Endothelial cell of umbilical vein (primary cell): ENCODE measurements at regions not wholly inside any gene's neighbourhood (a gene's known extent, or its start where the extent isn't known, plus 50 kb on each side); places are given as distances from the start of the nearest gene placed in this dataset.

Experiments used
- BruUV-seq: library from RNA; stranded (reverse); fragments of 400-500 nt; replicated peaks from 2 replicates; lab custom pipeline; 2021; lab: Mats Ljungman, UMichigan
- CTCF ChIA-PET: fragments of 300-600, 350-600 bp; sonication (Branson Sonifier 250); formaldehyde crosslinking; loops from one replicate; lab custom pipeline; 2021; ENCODE audit warnings: antibody characterized with exemption, inconsistent platforms; lab: Charles Lee
- POLR2A ChIA-PET: fragments of 300-600, 350-600 bp; sonication (Branson Sonifier 250); formaldehyde crosslinking; loops from one replicate; lab custom pipeline; 2021; ENCODE audit warnings: antibody characterized with exemption, inconsistent platforms; lab: Charles Lee
- DNase-seq: peaks from one replicate; pipeline ENCODE4 v3.0.0-alpha.2; 2011; ENCODE audit warnings: low read depth, low spot score
- FAIRE-seq: peaks from 2 replicates; lab custom pipeline; 2011; peaks lifted over from hg19 to GRCh38; lab: Jason Lieb, UNC
- H2AFZ ChIP-seq: 2 replicates; pipeline ENCODE4 v1.6.0; 2012; ENCODE audit warnings: low read depth, low read length, control low read depth, inconsistent platforms
- H3K27ac ChIP-seq: 2 replicates; pipeline ENCODE4 v1.5.1; 2011; ENCODE audit warnings: low read depth, mild to moderate bottlenecking, control low read depth, low read length, moderate library complexity; ENCODE audit not compliant: insufficient read depth
- H3K27me3 ChIP-seq, 2 experiments: 2 replicates each; pipeline versions ENCODE4 v1.6.0 to v1.6.1; 2011; ENCODE audit warnings: low read length in 2 of 2, mixed read lengths in 1 of 2; ENCODE audit not compliant: control insufficient read depth in 2 of 2, insufficient read depth in 2 of 2
- H3K36me3 ChIP-seq, 2 experiments: 2 replicates in 1 of 2; 3 replicates in 1 of 2; pipeline ENCODE4 v1.5.1; 2011; ENCODE audit warnings: low read length in 2 of 2, mild to moderate bottlenecking in 1 of 2, moderate library complexity in 1 of 2; ENCODE audit not compliant: control insufficient read depth in 2 of 2, insufficient read depth in 2 of 2; ENCODE audit errors: extremely low read depth in 1 of 2
- H3K4me1 ChIP-seq: 3 replicates; pipeline ENCODE4 v1.5.1; 2011; ENCODE audit warnings: mild to moderate bottlenecking, low read length; ENCODE audit not compliant: control insufficient read depth, insufficient read depth; ENCODE audit errors: extremely low read depth
- H3K4me2 ChIP-seq: 2 replicates; pipeline ENCODE4 v1.6.1; 2011; ENCODE audit warnings: low read length, control low read depth, mixed read lengths; ENCODE audit not compliant: insufficient read depth
- H3K4me3 ChIP-seq, 3 experiments: fragments of 200-600 bp in 1 of 3; sonication (generic), shearing (Covaris generic) in 1 of 3; replicated peaks in 1 of 3; 2 replicates each; pipeline ENCODE4 v1.5.1; 2011 to 2016; ENCODE audit warnings: control low read depth in 3 of 3, low read length in 3 of 3, mild to moderate bottlenecking in 2 of 3, inconsistent platforms in 1 of 3, low read depth in 1 of 3, moderate library complexity in 1 of 3; ENCODE audit not compliant: insufficient read depth in 1 of 3
- H3K79me2 ChIP-seq: 2 replicates; pipeline ENCODE4 v1.6.0; 2012; ENCODE audit warnings: low read length, inconsistent platforms; ENCODE audit not compliant: control insufficient read depth, insufficient read depth
- H3K9ac ChIP-seq: replicated peaks from 2 replicates; pipeline ENCODE3; 2011; ENCODE audit warnings: low read length, control low read depth; ENCODE audit not compliant: insufficient read depth; ENCODE audit errors: extremely low read depth
- H3K9me1 ChIP-seq: replicated peaks from 3 replicates; pipeline ENCODE4 v1.6.0; 2011; ENCODE audit warnings: mild to moderate bottlenecking, low read length; ENCODE audit not compliant: control insufficient read depth, insufficient read depth; ENCODE audit errors: extremely low read depth
- H3K9me3 ChIP-seq: replicated peaks from 2 replicates; pipeline ENCODE4 v1.5.1; 2012; ENCODE audit warnings: low read length, inconsistent platforms; ENCODE audit not compliant: control insufficient read depth, insufficient read depth
- H4K20me1 ChIP-seq: replicated peaks from 2 replicates; pipeline ENCODE3; 2011; ENCODE audit warnings: mild to moderate bottlenecking, low read length; ENCODE audit not compliant: control insufficient read depth, insufficient read depth; ENCODE audit errors: extremely low read depth
- CTCF ChIP-seq, 2 donors: IDR thresholded peaks; 1 replicate in 1 of 2; 2 replicates in 1 of 2; pipeline ENCODE4 v1.5.1; 2011; ENCODE audit warnings: low read length in 2 of 2, mild to moderate bottlenecking in 2 of 2, moderate library complexity in 2 of 2, control low read depth in 1 of 2, inconsistent platforms in 1 of 2, low read depth in 1 of 2; ENCODE audit not compliant: insufficient read depth in 1 of 2; ENCODE audit errors: extremely low read depth in 1 of 2
- EZH2 ChIP-seq: IDR thresholded peaks from 2 replicates; pipeline ENCODE4 v1.6.1; 2012; ENCODE audit warnings: borderline replicate concordance, low read depth, mild to moderate bottlenecking, moderate library complexity, low read length, inconsistent platforms; ENCODE audit not compliant: severe bottlenecking
- FOS ChIP-seq: IDR thresholded peaks from 2 replicates; pipeline ENCODE4 v1.6.1; 2011; ENCODE audit warnings: mild to moderate bottlenecking, low read length, moderate library complexity, borderline replicate concordance; ENCODE audit not compliant: insufficient read depth
- GATA2 ChIP-seq: IDR thresholded peaks from 2 replicates; pipeline ENCODE4 v1.7.0; 2011; ENCODE audit warnings: low read depth, mild to moderate bottlenecking, moderate library complexity, mixed read lengths, low read length; ENCODE audit not compliant: insufficient read length, insufficient read depth
- JUN ChIP-seq: IDR thresholded peaks from 2 replicates; pipeline ENCODE4 v1.6.1; 2011; ENCODE audit warnings: borderline replicate concordance, low read depth; ENCODE audit not compliant: insufficient read length, insufficient read depth
- MAX ChIP-seq: IDR thresholded peaks from 2 replicates; pipeline ENCODE4 v1.6.1; 2011; ENCODE audit not compliant: insufficient read depth, insufficient read length
- MYC ChIP-seq: IDR thresholded peaks from one replicate; pipeline ENCODE4 v1.6.1; 2011; ENCODE audit warnings: mild to moderate bottlenecking, low read depth, low read length
- POLR2A ChIP-seq: IDR thresholded peaks from 2 replicates; pipeline ENCODE4 v1.6.1; 2012; ENCODE audit warnings: low read depth, mild to moderate bottlenecking, control low read depth, low read length
- POLR2AphosphoS5 ChIP-seq: IDR thresholded peaks from 2 replicates; pipeline ENCODE4 v1.6.1; 2012; ENCODE audit warnings: low read depth, mild to moderate bottlenecking, control low read depth, low read length, moderate library complexity; ENCODE audit not compliant: insufficient read depth
- dilution Hi-C: fragments of 300-500 bp; cut with MboI; formaldehyde crosslinking; loops from one replicate; pipeline ENCODE4 v1.15.0; 2019; ENCODE audit warnings: low sequenced_read_pairs; ENCODE audit not compliant: extremely low pct_ligation_motif_present
- intact Hi-C: fragments of 100-400 bp; cut with micrococcal nuclease; formaldehyde crosslinking; loops from one replicate; pipeline ENCODE4 v1.10.0; 2022

DNA sequence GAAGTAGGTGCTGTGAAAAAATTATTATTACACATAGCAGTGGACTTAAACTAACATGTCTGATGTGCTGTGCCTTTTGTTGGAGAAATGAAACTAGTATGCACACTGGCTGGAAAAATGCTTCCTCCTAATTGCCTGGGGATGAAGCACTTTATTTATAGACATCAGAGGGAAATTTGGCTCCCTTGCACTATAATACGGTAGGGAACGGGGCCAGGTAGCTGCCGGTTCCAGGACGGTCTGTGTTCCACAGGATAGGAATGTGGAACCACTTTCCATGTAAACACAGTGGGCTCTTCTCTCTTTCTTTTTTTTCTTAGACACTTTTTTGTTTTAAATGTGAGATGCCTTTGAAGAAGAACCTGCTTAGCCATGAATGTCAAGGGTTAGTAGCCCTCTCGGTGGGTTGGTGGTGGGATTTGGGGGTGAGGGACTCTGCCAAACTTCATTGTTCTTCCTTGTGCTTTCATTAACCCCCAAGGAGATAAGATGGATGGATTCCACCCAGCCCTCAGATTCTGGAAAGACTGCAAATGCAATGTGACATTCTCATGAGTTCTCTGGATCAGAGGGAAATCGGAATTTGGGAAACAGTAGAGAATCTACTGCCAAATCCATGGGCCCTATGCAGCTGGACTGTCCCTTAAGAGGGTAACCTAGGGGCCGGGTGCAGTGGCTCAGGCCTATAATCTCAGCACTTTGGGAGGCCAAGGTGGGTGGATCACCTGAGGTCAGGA lies 58.0 kb upstream of the GSC start:
- DNase-seq = no peak
- Histone ChIP-seq H2AFZ (no peak overlapping the region), H3K9me1 (no peaks in the 10 kb centered on the region), H3K27ac (no peak overlapping the region), H4K20me1 (no peaks in the 10 kb centered on the region), H3K9ac (no peak overlapping the region), H3K36me3 (no peaks in the 10 kb centered on the region), H3K9me3 (no peaks in the 10 kb centered on the region), H3K4me2 (no peak overlapping the region), H3K79me2 (no peaks in the 10 kb centered on the region), H3K4me3 (no peak overlapping the region), H3K4me1 (no peaks in the 10 kb centered on the region), H3K27me3 (no peaks in the 10 kb centered on the region)
- TF ChIP-seq GATA2 = no peak
- TF ChIP-seq JUN = no peak
- TF ChIP-seq MYC = no peak
- TF ChIP-seq FOS = no peak
- no peak for TF ChIP-seq CTCF (IDR thresholded peaks at IDR 0.05; ENCODE audit: extremely low read depth in 1 of 2, insufficient read depth in 1 of 2, low read depth in 1 of 2, low read length in 2 of 2)
- no peak for TF ChIP-seq EZH2
- no peak for TF ChIP-seq POLR2AphosphoS5
- TF ChIP-seq MAX = no peak
- no peak for TF ChIP-seq POLR2A
- BruUV-seq = no TSS peak
- dilution Hi-C loops (no loop called here), intact Hi-C loops (no loop called here)
- ChIA-PET CTCF (no interaction called here), POLR2A (no interaction called here)
- no peak for FAIRE-seq
